Activated CD4-positive, alpha-beta memory T cell treated with anti-CD3 and anti-CD28 coated beads for 36 hours (primary cell): ENCODE measurements at regions not wholly inside any gene's neighbourhood (a gene's known extent, or its start where the extent isn't known, plus 50 kb on each side); places are given as distances from the start of the nearest gene placed in this dataset.

Experiments
- CTCF ChIA-PET: fragments of 350-600 bp; sonication (Branson Sonifier 250); formaldehyde crosslinking; loops from one replicate; lab custom pipeline; 2021; ENCODE audit warnings: antibody characterized with exemption, inconsistent platforms; lab: Charles Lee
- POLR2A ChIA-PET: fragments of 350-600 bp; sonication (Branson Sonifier 250); formaldehyde crosslinking; loops from one replicate; lab custom pipeline; 2021; ENCODE audit warnings: antibody characterized with exemption; lab: Charles Lee
- DNase-seq: peaks from one replicate; pipeline ENCODE4 v3.0.0-alpha.2; 2020
- H3K27ac Mint-ChIP-seq: one replicate; pipeline ENCODE4 v1.8.0; 2021; ENCODE audit warnings: mixed read lengths
- H3K27me3 Mint-ChIP-seq: one replicate; pipeline ENCODE4 v1.8.0; 2021; ENCODE audit warnings: mixed read lengths
- H3K36me3 Mint-ChIP-seq: one replicate; pipeline ENCODE4 v1.8.0; 2021; ENCODE audit warnings: mixed read lengths
- H3K4me1 Mint-ChIP-seq: one replicate; pipeline ENCODE4 v1.8.0; 2021; ENCODE audit warnings: low read depth, mixed read lengths
- H3K4me3 Mint-ChIP-seq: one replicate; pipeline ENCODE4 v1.8.0; 2021; ENCODE audit warnings: mild to moderate bottlenecking, mixed read lengths
- H3K9me3 Mint-ChIP-seq: one replicate; pipeline ENCODE4 v1.8.0; 2021; ENCODE audit warnings: mixed read lengths
- intact Hi-C: fragments of 100-400 bp; cut with micrococcal nuclease; formaldehyde crosslinking; loops from one replicate; pipeline ENCODE4 v1.15.1; 2023

- ChIA-PET CTCF (no interaction called here), POLR2A (no interaction called here)
- Mint-ChIP-seq H3K36me3 (peaks cover 4% of the 10 kb centered on the region), H3K27ac (no peak overlapping the region), H3K4me1 (no peaks in the 10 kb centered on the region), H3K9me3 (peaks cover 4% of the 10 kb centered on the region), H3K4me3 (no peak overlapping the region), H3K27me3 (peaks cover 3% of the 10 kb centered on the region)
- no peak for DNase-seq
- intact Hi-C loops = no loop called here
Measured at GRCh38 chr7:35747611-35748010, 52.7 kb upstream of the HERPUD2 start.

- peaks cover 3% of the 10 kb centered on the region for H3K27me3 Mint-ChIP-seq
- H3K4me3 Mint-ChIP-seq = no peak overlapping the region
- no peaks in the 10 kb centered on the region for H3K4me1 Mint-ChIP-seq
- peaks cover 4% of the 10 kb centered on the region for H3K36me3 Mint-ChIP-seq
- CTCF ChIA-PET = no interaction called here
- DNase-seq = no peak
- H3K27ac Mint-ChIP-seq = no peak overlapping the region
- POLR2A ChIA-PET = no interaction called here
- intact Hi-C loops = no loop called here
- peaks cover 4% of the 10 kb centered on the region for H3K9me3 Mint-ChIP-seq
Measured at GRCh38 chr7:35748371-35748770, 52.5 kb upstream of the SEPTIN7 start.

- CTCF ChIA-PET = interaction anchor here (1.6 kb wide), 1 partner anchor 38 kb away, joined by 4 read pairs; no protein-coding TSS in a partner anchor
- no peak for DNase-seq
- POLR2A ChIA-PET = interaction anchor here (0.6 kb wide), 1 partner anchor 589 kb away, joined by 4 read pairs; no protein-coding TSS in a partner anchor
- H3K27me3 Mint-ChIP-seq = peaks cover 3% of the 10 kb centered on the region
- H3K36me3 Mint-ChIP-seq = no peaks in the 10 kb centered on the region
- H3K27ac Mint-ChIP-seq = no peak overlapping the region
- H3K4me1 Mint-ChIP-seq = no peaks in the 10 kb centered on the region
- H3K9me3 Mint-ChIP-seq = no peaks in the 10 kb centered on the region
- intact Hi-C loops = no loop called here
- no peak overlapping the region for H3K4me3 Mint-ChIP-seq
Measured at GRCh38 chr7:35749556-35749955, 51.3 kb upstream of the SEPTIN7 start.
